A549 (cell line): ENCODE measurements at regions not wholly inside any gene's neighbourhood (a gene's known extent, or its start where the extent isn't known, plus 50 kb on each side); places are given as distances from the start of the nearest gene placed in this dataset.

Source experiments
- MAZ ChIP-seq: fragments of 150-350 bp; IDR thresholded peaks from 2 replicates; pipeline ENCODE4 v1.6.1; 2014; ENCODE audit warnings: antibody characterized with exemption, low read depth, low read length, borderline replicate concordance
- TF ChIP-seq, protein P1 (sequence below): fragments of >200 bp; sonication (Bioruptor Twin); formaldehyde crosslinking; IDR thresholded peaks from 3 replicates; pipeline ENCODE4 v1.5.1; 2016

GRCh38 chr6:6074190-6074589 lies 67.5 kb upstream of the NRN1 start:
- TF ChIP-seq, protein P1, sequence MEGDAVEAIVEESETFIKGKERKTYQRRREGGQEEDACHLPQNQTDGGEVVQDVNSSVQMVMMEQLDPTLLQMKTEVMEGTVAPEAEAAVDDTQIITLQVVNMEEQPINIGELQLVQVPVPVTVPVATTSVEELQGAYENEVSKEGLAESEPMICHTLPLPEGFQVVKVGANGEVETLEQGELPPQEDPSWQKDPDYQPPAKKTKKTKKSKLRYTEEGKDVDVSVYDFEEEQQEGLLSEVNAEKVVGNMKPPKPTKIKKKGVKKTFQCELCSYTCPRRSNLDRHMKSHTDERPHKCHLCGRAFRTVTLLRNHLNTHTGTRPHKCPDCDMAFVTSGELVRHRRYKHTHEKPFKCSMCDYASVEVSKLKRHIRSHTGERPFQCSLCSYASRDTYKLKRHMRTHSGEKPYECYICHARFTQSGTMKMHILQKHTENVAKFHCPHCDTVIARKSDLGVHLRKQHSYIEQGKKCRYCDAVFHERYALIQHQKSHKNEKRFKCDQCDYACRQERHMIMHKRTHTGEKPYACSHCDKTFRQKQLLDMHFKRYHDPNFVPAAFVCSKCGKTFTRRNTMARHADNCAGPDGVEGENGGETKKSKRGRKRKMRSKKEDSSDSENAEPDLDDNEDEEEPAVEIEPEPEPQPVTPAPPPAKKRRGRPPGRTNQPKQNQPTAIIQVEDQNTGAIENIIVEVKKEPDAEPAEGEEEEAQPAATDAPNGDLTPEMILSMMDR: no peak
- TF ChIP-seq MAZ: no peak
